IPS-18a (cell line): ENCODE measurements at regions not wholly inside any gene's neighbourhood (a gene's known extent, or its start where the extent isn't known, plus 50 kb on each side); places are given as distances from the start of the nearest gene placed in this dataset.

ENCODE experiments used
- H3K27ac ChIP-seq: one replicate; pipeline ENCODE4 v1.5.1; 2013; ENCODE audit warnings: low read length
- H3K27me3 ChIP-seq: one replicate; pipeline ENCODE4 v1.6.1; 2013; ENCODE audit warnings: mild to moderate bottlenecking, low read length; ENCODE audit not compliant: control insufficient read depth, insufficient read depth
- H3K36me3 ChIP-seq: one replicate; pipeline ENCODE4 v1.6.1; 2013; ENCODE audit warnings: low read depth, low read length; ENCODE audit not compliant: control insufficient read depth
- H3K4me1 ChIP-seq: one replicate; pipeline ENCODE4 v1.6.1; 2013; ENCODE audit warnings: low read depth, low read length; ENCODE audit not compliant: control insufficient read depth
- H3K4me3 ChIP-seq: one replicate; pipeline ENCODE4 v1.5.1; 2013; ENCODE audit warnings: low read length
- H3K9ac ChIP-seq: one replicate; pipeline ENCODE4 v1.6.1; 2013; ENCODE audit warnings: mild to moderate bottlenecking, low read length, moderate library complexity
- H3K9me3 ChIP-seq: one replicate; pipeline ENCODE4 v1.6.1; 2013; ENCODE audit warnings: low read depth, low read length; ENCODE audit not compliant: control insufficient read depth

GRCh38 chr16:17817260-17817659 lies 346.5 kb upstream of the XYLT1 start:
- Histone ChIP-seq H3K27ac (no peak overlapping the region), H3K4me3 (no peak overlapping the region), H3K36me3 (no peaks in the 10 kb centered on the region), H3K9me3 (peaks cover 7% of the 10 kb centered on the region), H3K27me3 (no peaks in the 10 kb centered on the region), H3K4me1 (peaks cover 8% of the 10 kb centered on the region), H3K9ac (no peak overlapping the region)

GRCh38 chr16:17812771-17813170 lies 342.0 kb upstream of the XYLT1 start:
- Histone ChIP-seq H3K27me3 (no peaks in the 10 kb centered on the region), H3K4me1 (peaks cover 4% of the 10 kb centered on the region), H3K27ac (no peak overlapping the region), H3K36me3 (no peaks in the 10 kb centered on the region), H3K9ac (no peak overlapping the region), H3K9me3 (peaks cover 7% of the 10 kb centered on the region), H3K4me3 (no peak overlapping the region)

- H3K9me3 ChIP-seq = no peaks in the 10 kb centered on the region
- H3K27me3 ChIP-seq = no peaks in the 10 kb centered on the region
- no peaks in the 10 kb centered on the region for H3K36me3 ChIP-seq
- H3K9ac ChIP-seq = no peak overlapping the region
- H3K4me3 ChIP-seq = no peak overlapping the region
- no peak overlapping the region for H3K27ac ChIP-seq
- H3K4me1 ChIP-seq = no peaks in the 10 kb centered on the region
Observed at GRCh38 chr16:17804857-17805256, 334.1 kb upstream of the XYLT1 start.

GRCh38 chr16:17803625-17804410 lies 333.1 kb upstream of the XYLT1 start:
- Histone ChIP-seq H3K27ac (no peak overlapping the region), H3K9ac (no peak overlapping the region)

GRCh38 chr16:17802571-17802970 lies 331.8 kb upstream of the XYLT1 start:
- Histone ChIP-seq H3K9ac (no peak overlapping the region), H3K4me1 (peaks cover 10% of the 10 kb centered on the region), H3K27me3 (no peaks in the 10 kb centered on the region), H3K36me3 (no peaks in the 10 kb centered on the region), H3K4me3 (no peak overlapping the region), H3K27ac (no peak overlapping the region), H3K9me3 (no peaks in the 10 kb centered on the region)

More at GRCh38 chr16:17803625-17804410, 333.1 kb upstream of the XYLT1 start:
- Histone ChIP-seq H3K27me3 (no peaks in the 10 kb centered on the region), H3K4me3 (no peak overlapping the region), H3K9me3 (no peaks in the 10 kb centered on the region), H3K4me1 (peaks cover 4% of the 10 kb centered on the region), H3K36me3 (no peaks in the 10 kb centered on the region)

GRCh38 chr16:17801068-17801467 lies 330.3 kb upstream of the XYLT1 start:
- Histone ChIP-seq H3K36me3 (no peaks in the 10 kb centered on the region), H3K9ac (no peak overlapping the region), H3K9me3 (no peaks in the 10 kb centered on the region), H3K4me3 (no peak overlapping the region), H3K27ac (no peak overlapping the region), H3K4me1 (peaks cover 10% of the 10 kb centered on the region), H3K27me3 (no peaks in the 10 kb centered on the region)

DNA sequence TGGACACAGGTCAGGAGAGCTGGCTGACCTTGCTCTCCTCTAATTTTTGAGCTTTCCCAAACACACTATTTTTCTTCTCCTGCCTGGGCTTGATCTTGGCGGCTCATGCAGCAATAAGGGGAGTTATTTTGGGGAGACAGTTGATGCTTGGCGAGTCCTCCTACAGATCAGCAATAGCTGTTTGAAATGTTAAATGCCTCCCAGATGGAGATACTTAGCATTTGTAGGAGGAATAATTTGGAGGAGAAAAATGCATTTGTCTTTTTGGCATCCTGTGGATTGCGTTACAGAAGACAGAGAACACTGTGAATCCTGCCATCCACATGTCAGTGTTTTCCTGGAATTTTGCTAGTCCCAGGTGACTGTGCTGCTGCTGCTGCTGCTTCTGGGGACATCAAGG lies 328.0 kb upstream of the XYLT1 start:
- Histone ChIP-seq H3K9me3 (no peaks in the 10 kb centered on the region), H3K4me1 (peaks cover 10% of the 10 kb centered on the region), H3K36me3 (no peaks in the 10 kb centered on the region), H3K27me3 (no peaks in the 10 kb centered on the region), H3K9ac (no peak overlapping the region), H3K27ac (no peak overlapping the region), H3K4me3 (no peak overlapping the region)

DNA sequence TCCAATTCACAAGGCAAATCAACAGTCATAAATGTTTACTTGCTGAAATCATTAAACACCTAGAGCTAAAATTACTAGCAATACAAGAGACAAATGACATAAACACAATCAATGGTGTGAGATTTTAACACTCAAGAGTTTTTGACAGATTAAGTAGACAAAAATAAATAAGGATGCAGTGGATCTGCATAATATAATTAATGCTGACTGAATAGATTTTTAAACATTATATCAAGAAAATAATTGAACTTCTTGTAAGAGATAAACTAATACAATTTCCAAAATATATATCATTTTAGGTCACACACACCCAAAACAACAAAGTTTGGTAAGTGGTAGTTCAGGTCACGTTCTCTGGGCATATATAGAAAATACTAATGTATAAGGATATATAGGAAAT lies 322.6 kb upstream of the XYLT1 start:
- H3K4me3 ChIP-seq = no peak overlapping the region
- no peak overlapping the region for H3K9ac ChIP-seq
- peaks cover 7% of the 10 kb centered on the region for H3K4me1 ChIP-seq
- no peak overlapping the region for H3K27ac ChIP-seq
- no peaks in the 10 kb centered on the region for H3K9me3 ChIP-seq
- H3K36me3 ChIP-seq = no peaks in the 10 kb centered on the region
- H3K27me3 ChIP-seq = no peaks in the 10 kb centered on the region

- Histone ChIP-seq H3K36me3 (no peaks in the 10 kb centered on the region), H3K9me3 (no peaks in the 10 kb centered on the region), H3K27me3 (no peaks in the 10 kb centered on the region), H3K27ac (no peak overlapping the region), H3K4me1 (no peaks in the 10 kb centered on the region), H3K9ac (no peak overlapping the region), H3K4me3 (no peak overlapping the region)
Observed at GRCh38 chr16:17784073-17784472, 313.3 kb upstream of the XYLT1 start.

- Histone ChIP-seq H3K36me3 (no peaks in the 10 kb centered on the region), H3K27ac (no peak overlapping the region), H3K9ac (no peak overlapping the region), H3K27me3 (no peaks in the 10 kb centered on the region), H3K4me1 (peaks cover 6% of the 10 kb centered on the region), H3K4me3 (no peak overlapping the region), H3K9me3 (no peaks in the 10 kb centered on the region)
Observed at GRCh38 chr16:17780181-17780580, 309.4 kb upstream of the XYLT1 start.

DNA sequence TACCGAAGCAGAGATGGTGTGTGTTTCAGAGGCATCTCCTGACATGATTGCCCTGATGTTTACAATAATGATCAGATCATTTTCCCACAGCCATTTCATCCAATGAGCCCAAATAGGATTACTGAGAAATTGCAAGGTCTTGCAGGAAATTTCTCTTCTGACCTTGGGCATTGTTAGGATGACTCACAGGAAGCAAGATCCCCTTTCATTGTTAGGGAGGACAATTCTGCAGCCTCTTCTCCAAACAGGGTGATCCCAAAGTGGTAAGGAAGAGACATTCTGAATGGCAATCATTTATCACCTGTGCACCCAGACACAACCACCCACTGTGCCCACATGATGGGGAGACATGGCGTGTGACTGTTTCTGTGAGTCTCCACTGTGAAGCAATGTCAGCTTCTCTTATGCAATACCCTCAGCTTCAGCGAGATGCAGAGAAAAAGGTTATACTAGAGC lies 306.7 kb upstream of the XYLT1 start:
- no peaks in the 10 kb centered on the region for H3K9me3 ChIP-seq
- H3K27ac ChIP-seq = no peak overlapping the region
- H3K4me1 ChIP-seq = peaks cover 13% of the 10 kb centered on the region

DNA sequence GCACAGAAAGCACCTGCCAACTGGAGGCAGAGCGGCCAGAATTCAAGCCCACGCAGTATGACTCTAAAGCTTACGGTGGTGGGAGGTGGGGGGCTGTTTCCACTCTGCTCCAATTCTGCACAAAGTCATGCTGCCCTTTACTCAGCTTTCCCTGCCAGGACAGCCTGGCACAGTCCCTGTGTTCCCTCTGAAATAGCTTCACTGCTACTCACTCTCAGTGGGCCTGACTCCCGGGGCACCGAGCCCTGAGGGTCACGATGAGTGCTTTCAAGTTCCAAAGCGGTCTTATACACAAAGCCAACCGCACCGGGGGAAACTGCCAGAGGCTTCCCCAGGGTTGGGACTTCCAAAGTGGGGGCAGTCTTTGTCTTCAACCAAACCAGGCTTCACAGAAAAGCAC lies 306.1 kb upstream of the XYLT1 start:
- H3K9ac ChIP-seq = no peak overlapping the region
- H3K27me3 ChIP-seq = no peaks in the 10 kb centered on the region
- H3K27ac ChIP-seq = no peak overlapping the region
- H3K36me3 ChIP-seq = no peaks in the 10 kb centered on the region
- H3K4me1 ChIP-seq = peaks cover 13% of the 10 kb centered on the region
- H3K9me3 ChIP-seq = no peaks in the 10 kb centered on the region
- no peak overlapping the region for H3K4me3 ChIP-seq

More for the DNA sequence above, 306.7 kb upstream of the XYLT1 start:
- no peaks in the 10 kb centered on the region for H3K27me3 ChIP-seq
- no peaks in the 10 kb centered on the region for H3K36me3 ChIP-seq
- H3K9ac ChIP-seq = no peak overlapping the region
- no peak overlapping the region for H3K4me3 ChIP-seq
